ENCODE measurements at regions not wholly inside any gene's neighbourhood (a gene's known extent, or its start where the extent isn't known, plus 50 kb on each side); places are given as distances from the start of the nearest gene placed in this dataset.

DNA sequence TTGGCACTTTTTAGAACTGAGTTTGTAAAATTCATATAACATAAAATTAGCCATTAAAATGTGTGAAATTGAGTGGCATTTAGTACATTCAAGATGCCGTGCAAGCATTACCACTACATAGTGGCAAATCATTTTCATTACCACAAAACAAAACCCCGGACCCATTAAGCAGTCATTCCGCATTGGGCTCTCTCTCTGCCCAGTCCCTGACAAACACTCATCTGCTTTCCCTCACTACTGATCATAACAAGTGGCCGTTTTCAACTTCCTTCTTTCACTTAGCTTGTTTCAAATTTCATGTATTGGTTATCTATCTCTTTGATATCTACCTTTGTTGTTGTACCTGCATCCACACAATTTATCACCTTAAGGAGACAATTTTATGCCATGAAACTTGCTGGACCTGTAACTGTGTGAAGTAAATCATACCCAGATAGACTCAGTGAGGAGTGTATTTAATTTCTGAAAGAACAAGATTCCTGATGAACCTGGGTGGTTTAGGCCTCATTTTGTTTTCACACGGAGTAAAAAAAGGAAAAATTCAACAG is 202.1 kb downstream of the OR13H1 start:
- TF ChIP-seq SP1 (IDR thresholded peaks at IDR 0.05) (no peak), CTCF (IDR thresholded peaks at IDR 0.05; ENCODE audit: low read depth, low read length, missing input control) (no peak), GABPA (IDR thresholded peaks at IDR 0.05 in 1 of 2, conservative IDR thresholded peaks at IDR 0.05 in 1 of 2) (no peak), MAX (IDR thresholded peaks at IDR 0.05) (no peak), ZBTB33 (IDR thresholded peaks at IDR 0.05) (no peak), REST (IDR thresholded peaks at IDR 0.05) (no peak), JUND (IDR thresholded peaks at IDR 0.05) (no peak), YY1 (IDR thresholded peaks at IDR 0.05) (no peak), TAF1 (conservative IDR thresholded peaks at IDR 0.05) (no peak), ATF3 (IDR thresholded peaks at IDR 0.05) (no peak), RAD21 (IDR thresholded peaks at IDR 0.05) (no peak), RXRA (IDR thresholded peaks at IDR 0.05) (no peak), HNF4A (conservative IDR thresholded peaks at IDR 0.05) (no peak), EGR1 (IDR thresholded peaks at IDR 0.05; ENCODE audit: low read depth in 2 of 2) (no peak)

All from liver (tissue), 3 donors.